Neural cell (in vitro differentiated cells): ENCODE measurements at regions not wholly inside any gene's neighbourhood (a gene's known extent, or its start where the extent isn't known, plus 50 kb on each side); places are given as distances from the start of the nearest gene placed in this dataset.

Experiments used
- H2AFZ ChIP-seq: fragments of 200-600, 300-800 bp; sonication (generic), shearing (Covaris generic); 2 replicates; pipeline ENCODE4 v1.6.0; 2014; ENCODE audit warnings: low read depth, mild to moderate bottlenecking, antibody characterized with exemption, low read length, moderate library complexity
- H3F3A ChIP-seq: fragments of 200-600 bp; shearing (Covaris generic); 2 replicates; pipeline ENCODE4 v1.6.1; 2016; ENCODE audit warnings: mild to moderate bottlenecking, moderate library complexity, mixed read lengths, antibody characterized with exemption, low read length; ENCODE audit not compliant: insufficient read depth, poor library complexity, severe bottlenecking
- H3K27ac ChIP-seq: fragments of 200-600, 300-800 bp; sonication (generic), shearing (Covaris generic); 2 replicates; pipeline ENCODE4 v1.5.1; 2014; ENCODE audit warnings: mild to moderate bottlenecking, low read length, moderate library complexity
- H3K27me3 ChIP-seq: fragments of 300-800, 200-600 bp; sonication (generic), shearing (Covaris generic); 2 replicates; pipeline ENCODE4 v1.6.0; 2014; ENCODE audit warnings: mild to moderate bottlenecking, low read depth, low read length, moderate library complexity; ENCODE audit not compliant: insufficient read depth
- H3K36me3 ChIP-seq: fragments of 300-800, 200-600 bp; sonication (generic), shearing (Covaris generic); 2 replicates; pipeline ENCODE4 v1.5.1; 2014; ENCODE audit warnings: mild to moderate bottlenecking, antibody characterized with exemption, low read length, moderate library complexity; ENCODE audit not compliant: insufficient read depth
- H3K4me2 ChIP-seq: fragments of 300-800, 200-600 bp; sonication (generic), shearing (Covaris generic); 2 replicates; pipeline ENCODE4 v1.6.0; 2014; ENCODE audit warnings: mild to moderate bottlenecking, low read length
- H3K4me3 ChIP-seq: fragments of 300-800, 200-600 bp; sonication (generic), shearing (Covaris generic); 2 replicates; pipeline ENCODE4 v1.5.1; 2014; ENCODE audit warnings: mild to moderate bottlenecking, low read length, moderate library complexity
- H3K79me2 ChIP-seq: fragments of 200-600 bp; shearing (Covaris generic); replicated peaks from 2 replicates; pipeline ENCODE4 v1.6.0; 2014; ENCODE audit warnings: mild to moderate bottlenecking, low read length, moderate library complexity; ENCODE audit not compliant: insufficient read depth
- H3K9ac ChIP-seq: fragments of 300-800, 200-600 bp; sonication (generic), shearing (Covaris generic); 2 replicates; pipeline ENCODE4 v1.6.1; 2016; ENCODE audit warnings: mild to moderate bottlenecking, low read length, mixed read lengths
- H3K9me2 ChIP-seq: fragments of 200-600 bp; shearing (Covaris generic); 2 replicates; pipeline ENCODE4 v1.6.1; 2016; ENCODE audit warnings: mild to moderate bottlenecking, low read length, mixed read lengths; ENCODE audit not compliant: insufficient read depth
- H3K9me3 ChIP-seq: fragments of 200-600, 300-800 bp; sonication (generic), shearing (Covaris generic); 2 replicates; pipeline ENCODE4 v1.6.1; 2016; ENCODE audit warnings: mild to moderate bottlenecking, mixed run types, low read length, moderate library complexity, mixed read lengths
- H4K20me1 ChIP-seq: fragments of 200-600 bp; shearing (Covaris generic); 2 replicates; pipeline ENCODE4 v1.6.1; 2016; ENCODE audit warnings: mild to moderate bottlenecking, mixed run types; ENCODE audit not compliant: insufficient read depth
- CTCF ChIP-seq: fragments of 450-650 bp; IDR thresholded peaks from 2 replicates; pipeline ENCODE4 v1.5.1; 2014; ENCODE audit warnings: antibody characterized with exemption, mild to moderate bottlenecking, moderate library complexity; ENCODE audit not compliant: poor library complexity, severe bottlenecking
- EP300 ChIP-seq: fragments of 450-650 bp; conservative IDR thresholded peaks from 2 replicates; pipeline ENCODE4 v1.6.1; 2014; ENCODE audit warnings: antibody characterized with exemption, mild to moderate bottlenecking, moderate library complexity; ENCODE audit not compliant: poor library complexity, severe bottlenecking
- EZH2 ChIP-seq: fragments of 200-600, 300-800 bp; shearing (Covaris generic), sonication (generic); IDR thresholded peaks from 2 replicates; pipeline ENCODE4 v1.6.1; 2014; ENCODE audit warnings: antibody characterized with exemption, low read length, borderline replicate concordance, mild to moderate bottlenecking; ENCODE audit not compliant: insufficient read depth, poor library complexity, severe bottlenecking
- MXI1 ChIP-seq: fragments of 450-650 bp; conservative IDR thresholded peaks from 2 replicates; pipeline ENCODE4 v1.6.1; 2014; ENCODE audit warnings: antibody characterized with exemption, mild to moderate bottlenecking; ENCODE audit not compliant: poor library complexity, severe bottlenecking
- POLR2AphosphoS5 ChIP-seq: IDR thresholded peaks from 2 replicates; pipeline ENCODE4 v1.6.1; 2012
- RAD21 ChIP-seq: fragments of 450-650 bp; conservative IDR thresholded peaks from 2 replicates; pipeline ENCODE4 v1.6.1; 2014; ENCODE audit warnings: antibody characterized with exemption, mild to moderate bottlenecking, moderate library complexity
- REST ChIP-seq: IDR thresholded peaks from 2 replicates; pipeline ENCODE4 v1.6.1; 2012; ENCODE audit warnings: borderline replicate concordance
- SMC3 ChIP-seq: fragments of 450-650 bp; conservative IDR thresholded peaks from 2 replicates; pipeline ENCODE4 v1.6.1; 2014; ENCODE audit warnings: antibody characterized with exemption, mild to moderate bottlenecking, moderate library complexity; ENCODE audit not compliant: poor library complexity
- TAF1 ChIP-seq: IDR thresholded peaks from 2 replicates; pipeline ENCODE4 v1.6.1; 2012; ENCODE audit warnings: low read depth

- no peak overlapping the region for H3K9ac ChIP-seq
- no peak overlapping the region for H3K27ac ChIP-seq
- no peak for TF ChIP-seq EZH2
- no peak for TF ChIP-seq CTCF
- no peak for TF ChIP-seq RAD21
- no peak for TF ChIP-seq REST
- no peak for TF ChIP-seq TAF1
- TF ChIP-seq MXI1 = no peak
- no peak for TF ChIP-seq SMC3
- no peak for TF ChIP-seq EP300
- TF ChIP-seq POLR2AphosphoS5 = no peak
Observed at GRCh38 chr9:79817438-79818004, 245.8 kb downstream of the TLE4 start.

GRCh38 chr9:79813258-79813638 is 241.5 kb downstream of the TLE4 start:
- H4K20me1 ChIP-seq = no peaks in the 10 kb centered on the region
- no peaks in the 10 kb centered on the region for H3K36me3 ChIP-seq
- no peak overlapping the region for H3K4me2 ChIP-seq
- no peak overlapping the region for H3K27ac ChIP-seq
- no peaks in the 10 kb centered on the region for H3K27me3 ChIP-seq
- no peak overlapping the region for H2AFZ ChIP-seq
- no peaks in the 10 kb centered on the region for H3F3A ChIP-seq
- TF ChIP-seq EP300 = no peak
- no peak for TF ChIP-seq SMC3
- no peak for TF ChIP-seq EZH2
- TF ChIP-seq RAD21 = no peak
- no peak overlapping the region for H3K9ac ChIP-seq
- H3K9me3 ChIP-seq = no peaks in the 10 kb centered on the region
- no peaks in the 10 kb centered on the region for H3K79me2 ChIP-seq
- no peaks in the 10 kb centered on the region for H3K9me2 ChIP-seq
- no peak overlapping the region for H3K4me3 ChIP-seq

More at GRCh38 chr9:79817438-79818004, 245.8 kb downstream of the TLE4 start:
- Histone ChIP-seq H4K20me1 (no peaks in the 10 kb centered on the region), H3K9me2 (no peaks in the 10 kb centered on the region), H3K9me3 (no peaks in the 10 kb centered on the region), H3K4me2 (no peak overlapping the region), H2AFZ (no peak overlapping the region), H3K79me2 (no peaks in the 10 kb centered on the region), H3F3A (no peaks in the 10 kb centered on the region), H3K27me3 (no peaks in the 10 kb centered on the region), H3K4me3 (no peak overlapping the region), H3K36me3 (no peaks in the 10 kb centered on the region)
